ENCODE measurements at regions not wholly inside any gene's neighbourhood (a gene's known extent, or its start where the extent isn't known, plus 50 kb on each side); places are given as distances from the start of the nearest gene placed in this dataset.

GRCh38 chr21:32916088-32916487, 109.6 kb upstream of the OLIG2 start:
- H3K27me3 ChIP-seq: no peaks in the 10 kb centered on the region
- H3K4me3 ChIP-seq: no peak overlapping the region
- no peak overlapping the region for H3K27ac ChIP-seq
- no peak for DNase-seq (ENCODE audit: low read depth in 1 of 2, low spot score in 1 of 2)
- no peaks in the 10 kb centered on the region for H3K36me3 ChIP-seq
- TF ChIP-seq CTCF (IDR thresholded peaks at IDR 0.05; ENCODE audit: low read depth, low read length): no peak
- H3K4me1 ChIP-seq (ENCODE audit: low read depth): no peaks in the 10 kb centered on the region
- H3K9me3 ChIP-seq (ENCODE audit: low read depth): no peaks in the 10 kb centered on the region

- no peaks in the 10 kb centered on the region for H3K27me3 ChIP-seq
- H3K36me3 ChIP-seq: no peaks in the 10 kb centered on the region
- H3K27ac ChIP-seq: no peak overlapping the region
- TF ChIP-seq CTCF (IDR thresholded peaks at IDR 0.05; ENCODE audit: low read depth, low read length): peak; percentile 18
- no peaks in the 10 kb centered on the region for H3K9me3 ChIP-seq (ENCODE audit: low read depth)
- H3K4me1 ChIP-seq (ENCODE audit: low read depth): no peaks in the 10 kb centered on the region
- no peak overlapping the region for H3K4me3 ChIP-seq
- DNase-seq (ENCODE audit: low read depth in 1 of 2, low spot score in 1 of 2): no peak
Measured at GRCh38 chr21:32916522-32917099, 109.1 kb upstream of the OLIG2 start.

GRCh38 chr21:32917362-32918135, 108.2 kb upstream of the OLIG2 start:
- Histone ChIP-seq H3K36me3 (no peaks in the 10 kb centered on the region), H3K27me3 (no peaks in the 10 kb centered on the region), H3K9me3 (ENCODE audit: low read depth) (no peaks in the 10 kb centered on the region), H3K4me1 (ENCODE audit: low read depth) (no peaks in the 10 kb centered on the region), H3K27ac (no peak overlapping the region), H3K4me3 (no peak overlapping the region)
- no peak for TF ChIP-seq CTCF (IDR thresholded peaks at IDR 0.05; ENCODE audit: low read depth, low read length)
- peak in 1 of 2 donors; percentile 48 for DNase-seq (ENCODE audit: low read depth in 1 of 2, low spot score in 1 of 2)

- Histone ChIP-seq H3K4me3 (no peak overlapping the region), H3K27ac (no peak overlapping the region), H3K36me3 (no peaks in the 10 kb centered on the region), H3K27me3 (no peaks in the 10 kb centered on the region), H3K9me3 (ENCODE audit: low read depth) (no peaks in the 10 kb centered on the region), H3K4me1 (ENCODE audit: low read depth) (no peaks in the 10 kb centered on the region)
- DNase-seq (ENCODE audit: low read depth in 1 of 2, low spot score in 1 of 2): no peak
- no peak for TF ChIP-seq CTCF (IDR thresholded peaks at IDR 0.05; ENCODE audit: low read depth, low read length)
Measured at GRCh38 chr21:32918478-32919120, 107.1 kb upstream of the OLIG2 start.

- no peak for TF ChIP-seq CTCF (IDR thresholded peaks at IDR 0.05; ENCODE audit: low read depth, low read length)
- DNase-seq (ENCODE audit: low read depth in 1 of 2, low spot score in 1 of 2): no peak
- no peaks in the 10 kb centered on the region for H3K9me3 ChIP-seq (ENCODE audit: low read depth)
- H3K36me3 ChIP-seq: no peaks in the 10 kb centered on the region
- no peaks in the 10 kb centered on the region for H3K4me1 ChIP-seq (ENCODE audit: low read depth)
- H3K27me3 ChIP-seq: no peaks in the 10 kb centered on the region
- H3K27ac ChIP-seq: no peak overlapping the region
- no peak overlapping the region for H3K4me3 ChIP-seq
Measured at GRCh38 chr21:32920474-32920873, 105.3 kb upstream of the OLIG2 start.
